ENCODE measurements at regions not wholly inside any gene's neighbourhood (a gene's known extent, or its start where the extent isn't known, plus 50 kb on each side); places are given as distances from the start of the nearest gene placed in this dataset.

GRCh38 chr10:130795819-130796218 lies 515.7 kb downstream of the TCERG1L start:
- no peak for ATAC-seq
- CTCF ChIA-PET = no interaction called here
- BruUV-seq (replicated peaks) = no TSS peak
- Histone ChIP-seq H3K4me3 (ENCODE audit: low read depth in 2 of 2, low read length in 2 of 2) (no peak overlapping the region), H3K27me3 (ENCODE audit: control insufficient read depth, insufficient read depth, low read length) (peaks cover 2% of the 10 kb centered on the region; the same call in 1 of the 2 replicates), H3K9me3 (ENCODE audit: control insufficient read depth, insufficient read depth, low read depth, low read length) (no peaks in the 10 kb centered on the region), H3K27ac (ENCODE audit: low read length) (no peak overlapping the region), H3K36me3 (ENCODE audit: control insufficient read depth, insufficient read depth, low read length) (no peaks in the 10 kb centered on the region), H3K4me1 (ENCODE audit: control insufficient read depth, insufficient read depth, low read length) (no peaks in the 10 kb centered on the region)
- TF ChIP-seq CTCF (IDR thresholded peaks at IDR 0.05) = no peak
- TF ChIP-seq REST (IDR thresholded peaks at IDR 0.05; ENCODE audit: insufficient read depth in 1 of 2, low read depth in 2 of 2, low read length in 1 of 2) = no peak
- no peak for TF ChIP-seq POLR2AphosphoS5 (IDR thresholded peaks at IDR 0.05; ENCODE audit: low read depth, low read length)
- no peak for TF ChIP-seq SIN3A (IDR thresholded peaks at IDR 0.05; ENCODE audit: borderline replicate concordance, insufficient read depth, low read depth, low read length)
- no peak for TF ChIP-seq TCF7L2 (IDR thresholded peaks at IDR 0.05; ENCODE audit: low read depth, low read length)
- POLR2A ChIA-PET = no interaction called here
- in situ Hi-C loops (cut with HindIII; ENCODE audit: low pct_unique_long_range_greater_than_20kb, low sequenced_read_pairs) (no loop called here), intact Hi-C loops (cut with micrococcal nuclease; ENCODE audit: unreplicated experiment) (no loop called here)
- no peak for DNase-seq (ENCODE audit: low read depth, low spot score)

GRCh38 chr10:130799532-130799931 lies 512.0 kb downstream of the TCERG1L start:
- Histone ChIP-seq H3K27me3 (ENCODE audit: control insufficient read depth, insufficient read depth, low read length) (peaks cover 2% of the 10 kb centered on the region; the same call in 1 of the 2 replicates), H3K4me1 (ENCODE audit: control insufficient read depth, insufficient read depth, low read length) (no peaks in the 10 kb centered on the region), H3K9me3 (ENCODE audit: control insufficient read depth, insufficient read depth, low read depth, low read length) (no peaks in the 10 kb centered on the region), H3K36me3 (ENCODE audit: control insufficient read depth, insufficient read depth, low read length) (no peaks in the 10 kb centered on the region), H3K4me3 (ENCODE audit: low read depth in 2 of 2, low read length in 2 of 2) (no peak overlapping the region), H3K27ac (ENCODE audit: low read length) (no peak overlapping the region)
- in situ Hi-C loops (cut with HindIII; ENCODE audit: low pct_unique_long_range_greater_than_20kb, low sequenced_read_pairs) = no loop called here
- ChIA-PET POLR2A (no interaction called here), CTCF (interaction anchor here (0.6 kb wide), 1 partner anchor 526 kb away, joined by 7 read pairs; no protein-coding TSS in a partner anchor)
- DNase-seq (ENCODE audit: low read depth, low spot score) (no peak), ATAC-seq (no peak)
- intact Hi-C loops (cut with micrococcal nuclease; ENCODE audit: unreplicated experiment) = no loop called here
- no TSS peak for BruUV-seq (replicated peaks)
- TF ChIP-seq REST (IDR thresholded peaks at IDR 0.05; ENCODE audit: insufficient read depth in 1 of 2, low read depth in 2 of 2, low read length in 1 of 2) = no peak
- no peak for TF ChIP-seq POLR2AphosphoS5 (IDR thresholded peaks at IDR 0.05; ENCODE audit: low read depth, low read length)
- no peak for TF ChIP-seq SIN3A (IDR thresholded peaks at IDR 0.05; ENCODE audit: borderline replicate concordance, insufficient read depth, low read depth, low read length)
- TF ChIP-seq TCF7L2 (IDR thresholded peaks at IDR 0.05; ENCODE audit: low read depth, low read length) = no peak
- TF ChIP-seq CTCF (IDR thresholded peaks at IDR 0.05) = no peak
